ENCODE measurements at regions not wholly inside any gene's neighbourhood (a gene's known extent, or its start where the extent isn't known, plus 50 kb on each side); places are given as distances from the start of the nearest gene placed in this dataset.
"Not testable (repeated sequence)": the region's sequence is repeated elsewhere in the genome, so short reads cannot be mapped to it uniquely, and the experiment has no call there.

GRCh38 chr7:81066797-81067196 lies 147.9 kb upstream of the SEMA3C start:
- CTCF ChIA-PET, result no interaction called here
- H3K27ac Mint-ChIP-seq, result no peak overlapping the region
- H3K36me3 Mint-ChIP-seq (ENCODE audit: low read depth), result no peaks in the 10 kb centered on the region
- H3K4me1 Mint-ChIP-seq, result no peaks in the 10 kb centered on the region
- no peaks in the 10 kb centered on the region for H3K27me3 Mint-ChIP-seq
- POLR2A ChIA-PET, result no interaction called here
- no peak for ATAC-seq
- H3K4me3 Mint-ChIP-seq, result no peak overlapping the region
- DNase-seq, result no peak
- intact Hi-C loops (cut with DNase I, micrococcal nuclease), result no loop called here
- no peaks in the 10 kb centered on the region for H3K9me3 Mint-ChIP-seq (ENCODE audit: low read depth)

DNA sequence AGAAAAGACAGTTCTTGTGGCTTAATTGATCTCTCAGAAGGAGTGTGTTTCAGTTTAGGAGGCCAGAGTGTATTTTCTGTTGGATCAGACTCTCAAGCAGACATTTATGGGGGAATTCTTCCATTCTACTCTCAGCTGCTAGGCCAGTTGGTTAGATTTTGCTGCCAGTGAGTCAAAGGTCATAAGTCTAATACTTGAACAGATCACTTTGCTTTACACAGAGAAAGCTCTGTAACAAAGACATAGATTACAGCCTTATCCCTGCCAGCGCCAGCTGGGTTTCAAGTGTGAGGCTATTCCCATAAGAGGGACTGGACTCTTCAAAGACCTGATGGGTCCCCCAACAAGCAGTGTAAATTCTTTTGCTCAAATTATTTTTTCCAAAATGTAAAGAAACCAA lies 145.6 kb upstream of the SEMA3C start:
- Mint-ChIP-seq H3K9me3 (ENCODE audit: low read depth) (no peaks in the 10 kb centered on the region), H3K27me3 (no peaks in the 10 kb centered on the region), H3K36me3 (ENCODE audit: low read depth) (no peaks in the 10 kb centered on the region), H3K4me1 (no peaks in the 10 kb centered on the region), H3K27ac (no peak overlapping the region), H3K4me3 (no peak overlapping the region)
- ChIA-PET POLR2A (no interaction called here), CTCF (no interaction called here)
- intact Hi-C loops (cut with DNase I, micrococcal nuclease), result no loop called here
- DNase-seq (no peak), ATAC-seq (no peak)

- no peak overlapping the region for H3K4me3 Mint-ChIP-seq
- H3K27ac Mint-ChIP-seq, result no peak overlapping the region
- intact Hi-C loops (cut with DNase I, micrococcal nuclease), result no loop called here
- H3K9me3 Mint-ChIP-seq (ENCODE audit: low read depth), result no peaks in the 10 kb centered on the region
- H3K27me3 Mint-ChIP-seq, result no peaks in the 10 kb centered on the region
- H3K4me1 Mint-ChIP-seq, result no peaks in the 10 kb centered on the region
- POLR2A ChIA-PET, result no interaction called here
- H3K36me3 Mint-ChIP-seq (ENCODE audit: low read depth), result no peaks in the 10 kb centered on the region
- CTCF ChIA-PET, result no interaction called here
- DNase-seq (no peak), ATAC-seq (no peak)
Measured at GRCh38 chr7:81062755-81063154, 143.9 kb upstream of the SEMA3C start.

GRCh38 chr7:81057469-81057868 lies 138.6 kb upstream of the SEMA3C start:
- intact Hi-C loops (cut with DNase I, micrococcal nuclease); H3K4me1 Mint-ChIP-seq; DNase-seq; H3K4me3 Mint-ChIP-seq; CTCF ChIA-PET; ATAC-seq; H3K27ac Mint-ChIP-seq; H3K36me3 Mint-ChIP-seq (ENCODE audit: low read depth); H3K9me3 Mint-ChIP-seq (ENCODE audit: low read depth); POLR2A ChIA-PET; H3K27me3 Mint-ChIP-seq: not testable (repeated sequence)

DNA sequence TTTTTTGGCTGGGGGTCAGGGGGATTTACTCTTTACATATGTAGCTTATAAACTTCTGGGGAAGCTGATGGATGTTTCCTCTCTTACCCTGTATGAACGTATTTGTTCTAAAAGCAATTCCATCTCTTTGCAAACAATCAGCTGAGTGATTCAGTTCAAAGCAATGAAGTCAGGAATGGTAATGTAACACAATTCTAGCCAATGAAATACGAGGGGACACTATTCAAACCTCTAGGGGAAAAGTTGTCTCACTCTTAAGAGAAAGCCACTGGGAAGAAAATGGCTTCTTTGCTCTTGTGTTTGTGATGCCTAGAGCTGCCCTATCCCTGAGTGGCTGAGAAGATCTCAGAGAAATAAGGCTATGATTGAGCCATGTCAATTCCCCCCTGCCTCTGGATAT lies 134.8 kb upstream of the SEMA3C start:
- DNase-seq (no peak), ATAC-seq (no peak)
- no peaks in the 10 kb centered on the region for H3K4me1 Mint-ChIP-seq
- no peaks in the 10 kb centered on the region for H3K27me3 Mint-ChIP-seq
- no peak overlapping the region for H3K4me3 Mint-ChIP-seq
- no peak overlapping the region for H3K27ac Mint-ChIP-seq
- H3K36me3 Mint-ChIP-seq (ENCODE audit: low read depth), result no peaks in the 10 kb centered on the region
- H3K9me3 Mint-ChIP-seq (ENCODE audit: low read depth), result peaks cover 3% of the 10 kb centered on the region
- intact Hi-C loops (cut with DNase I, micrococcal nuclease), result no loop called here
- ChIA-PET CTCF (no interaction called here), POLR2A (no interaction called here)

- Mint-ChIP-seq H3K27me3 (no peaks in the 10 kb centered on the region), H3K9me3 (ENCODE audit: low read depth) (peaks cover 5% of the 10 kb centered on the region), H3K4me3 (no peak overlapping the region), H3K27ac (no peak overlapping the region), H3K4me1 (no peaks in the 10 kb centered on the region), H3K36me3 (ENCODE audit: low read depth) (no peaks in the 10 kb centered on the region)
- intact Hi-C loops (cut with DNase I, micrococcal nuclease), result no loop called here
- DNase-seq (no peak), ATAC-seq (no peak)
- ChIA-PET CTCF (no interaction called here), POLR2A (no interaction called here)
Measured at GRCh38 chr7:81051811-81052413, 133.1 kb upstream of the SEMA3C start.

- DNase-seq (no peak), ATAC-seq (no peak)
- intact Hi-C loops (cut with DNase I, micrococcal nuclease), result no loop called here
- ChIA-PET POLR2A (no interaction called here), CTCF (no interaction called here)
- Mint-ChIP-seq H3K4me1 (no peaks in the 10 kb centered on the region), H3K27me3 (no peaks in the 10 kb centered on the region), H3K4me3 (no peak overlapping the region), H3K9me3 (ENCODE audit: low read depth) (peaks cover 14% of the 10 kb centered on the region), H3K27ac (no peak overlapping the region), H3K36me3 (ENCODE audit: low read depth) (peaks cover 2% of the 10 kb centered on the region)
Measured at GRCh38 chr7:81045491-81046030, 126.7 kb upstream of the SEMA3C start.

GRCh38 chr7:81042646-81043045 lies 123.8 kb upstream of the SEMA3C start:
- DNase-seq; H3K36me3 Mint-ChIP-seq (ENCODE audit: low read depth); ATAC-seq; POLR2A ChIA-PET; intact Hi-C loops (cut with DNase I, micrococcal nuclease); H3K4me1 Mint-ChIP-seq; H3K27ac Mint-ChIP-seq; CTCF ChIA-PET; H3K4me3 Mint-ChIP-seq; H3K27me3 Mint-ChIP-seq: not testable (repeated sequence)
- H3K9me3 Mint-ChIP-seq (ENCODE audit: low read depth), result peaks cover 13% of the 10 kb centered on the region

GRCh38 chr7:81040496-81040895 lies 121.6 kb upstream of the SEMA3C start:
- no peaks in the 10 kb centered on the region for H3K4me1 Mint-ChIP-seq
- CTCF ChIA-PET, result interaction anchor here (0.8 kb wide), 1 partner anchor 49 kb away, joined by 4 read pairs; no protein-coding TSS in a partner anchor
- ATAC-seq (no peak), DNase-seq (no peak)
- peaks cover 9% of the 10 kb centered on the region for H3K9me3 Mint-ChIP-seq (ENCODE audit: low read depth)
- H3K4me3 Mint-ChIP-seq, result no peak overlapping the region
- no peak overlapping the region for H3K27ac Mint-ChIP-seq
- H3K27me3 Mint-ChIP-seq, result no peaks in the 10 kb centered on the region
- POLR2A ChIA-PET, result no interaction called here
- H3K36me3 Mint-ChIP-seq (ENCODE audit: low read depth), result peaks cover 2% of the 10 kb centered on the region
- intact Hi-C loops (cut with DNase I, micrococcal nuclease), result no loop called here

DNA sequence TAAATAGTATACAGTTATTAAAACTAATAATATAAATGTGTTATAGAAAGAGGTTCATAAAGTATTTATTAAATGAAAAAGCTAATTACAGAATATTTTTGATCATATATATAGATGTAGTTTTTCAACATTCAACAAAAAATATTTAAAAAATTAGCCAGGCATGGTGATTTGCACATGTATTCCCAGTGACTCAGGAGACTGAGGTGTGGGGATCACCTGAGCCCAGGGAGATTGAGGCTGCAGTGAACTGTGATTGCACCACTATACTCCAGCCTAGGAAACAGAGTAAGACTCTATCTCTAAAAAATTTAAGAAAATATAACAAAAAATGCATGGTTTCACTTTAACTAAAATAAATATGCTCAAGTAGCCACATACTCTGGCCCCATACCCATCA lies 118.0 kb upstream of the SEMA3C start:
- CTCF ChIA-PET, result no interaction called here
- Mint-ChIP-seq H3K27me3 (no peaks in the 10 kb centered on the region), H3K4me3 (no peak overlapping the region), H3K36me3 (ENCODE audit: low read depth) (peaks cover 2% of the 10 kb centered on the region), H3K9me3 (ENCODE audit: low read depth) (peaks cover 7% of the 10 kb centered on the region), H3K27ac (no peak overlapping the region), H3K4me1 (no peaks in the 10 kb centered on the region)
- no peak for ATAC-seq
- intact Hi-C loops (cut with DNase I, micrococcal nuclease), result no loop called here
- no peak for DNase-seq
- POLR2A ChIA-PET, result no interaction called here

- ChIA-PET CTCF (no interaction called here), POLR2A (no interaction called here)
- ATAC-seq, result no peak
- Mint-ChIP-seq H3K36me3 (ENCODE audit: low read depth) (no peaks in the 10 kb centered on the region), H3K27ac (no peak overlapping the region), H3K4me1 (no peaks in the 10 kb centered on the region), H3K4me3 (no peak overlapping the region), H3K9me3 (ENCODE audit: low read depth) (peaks cover 4% of the 10 kb centered on the region), H3K27me3 (no peaks in the 10 kb centered on the region)
- DNase-seq, result no peak
- intact Hi-C loops (cut with DNase I, micrococcal nuclease), result no loop called here
Measured at GRCh38 chr7:81036057-81036456, 117.2 kb upstream of the SEMA3C start.

GRCh38 chr7:81031996-81032395 lies 113.1 kb upstream of the SEMA3C start:
- CTCF ChIA-PET, result no interaction called here
- no peak for ATAC-seq
- H3K27me3 Mint-ChIP-seq, result no peaks in the 10 kb centered on the region
- no peak overlapping the region for H3K4me3 Mint-ChIP-seq
- intact Hi-C loops (cut with DNase I, micrococcal nuclease), result no loop called here
- H3K36me3 Mint-ChIP-seq (ENCODE audit: low read depth), result no peaks in the 10 kb centered on the region
- POLR2A ChIA-PET, result no interaction called here
- no peak overlapping the region for H3K27ac Mint-ChIP-seq
- H3K4me1 Mint-ChIP-seq, result no peaks in the 10 kb centered on the region
- H3K9me3 Mint-ChIP-seq (ENCODE audit: low read depth), result peaks cover 4% of the 10 kb centered on the region
- DNase-seq, result no peak

- ChIA-PET POLR2A (no interaction called here), CTCF (no interaction called here)
- no peak overlapping the region for H3K27ac Mint-ChIP-seq
- H3K4me3 Mint-ChIP-seq, result no peak overlapping the region
- no peak for ATAC-seq
- H3K36me3 Mint-ChIP-seq (ENCODE audit: low read depth), result no peaks in the 10 kb centered on the region
- H3K4me1 Mint-ChIP-seq, result no peaks in the 10 kb centered on the region
- DNase-seq, result no peak
- peaks cover 4% of the 10 kb centered on the region for H3K9me3 Mint-ChIP-seq (ENCODE audit: low read depth)
- intact Hi-C loops (cut with DNase I, micrococcal nuclease), result no loop called here
- no peaks in the 10 kb centered on the region for H3K27me3 Mint-ChIP-seq
Measured at GRCh38 chr7:81031243-81031642, 112.4 kb upstream of the SEMA3C start.

Measured in activated CD4-positive, alpha-beta T cell treated with anti-CD3 and anti-CD28 coated beads for 36 hours (primary cell).